Fibroblast of the conjunctiva (primary cell): ENCODE measurements at regions not wholly inside any gene's neighbourhood (a gene's known extent, or its start where the extent isn't known, plus 50 kb on each side); places are given as distances from the start of the nearest gene placed in this dataset.
"Not testable (repeated sequence)": the region's sequence is repeated elsewhere in the genome, so short reads cannot be mapped to it uniquely, and the experiment has no call there.

Experiments
- DNase-seq: peaks from one replicate; pipeline ENCODE4 v3.0.0-alpha.2; 2010; ENCODE audit warnings: low read depth

DNA sequence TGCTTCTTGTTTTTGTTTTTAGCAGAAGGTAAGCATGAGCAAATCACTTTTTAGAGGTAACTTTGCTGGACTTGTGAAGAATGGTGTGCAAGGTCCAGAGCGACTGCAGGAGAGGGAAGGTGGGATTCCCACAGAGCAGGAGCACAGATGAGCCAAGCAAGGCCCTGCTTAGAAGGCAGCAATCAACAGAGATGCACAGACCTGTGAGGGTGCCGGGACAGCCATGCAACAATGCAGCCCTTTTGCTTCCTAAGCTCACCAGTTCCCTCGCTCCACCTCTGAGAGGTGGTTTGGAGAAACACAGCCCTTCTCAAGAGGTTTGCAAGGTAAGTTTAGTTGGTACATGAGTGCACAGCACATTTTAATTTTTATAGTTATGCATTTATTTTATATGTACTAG, 85.1 kb upstream of the FBXO28 start:
- not testable (repeated sequence) for DNase-seq

DNA sequence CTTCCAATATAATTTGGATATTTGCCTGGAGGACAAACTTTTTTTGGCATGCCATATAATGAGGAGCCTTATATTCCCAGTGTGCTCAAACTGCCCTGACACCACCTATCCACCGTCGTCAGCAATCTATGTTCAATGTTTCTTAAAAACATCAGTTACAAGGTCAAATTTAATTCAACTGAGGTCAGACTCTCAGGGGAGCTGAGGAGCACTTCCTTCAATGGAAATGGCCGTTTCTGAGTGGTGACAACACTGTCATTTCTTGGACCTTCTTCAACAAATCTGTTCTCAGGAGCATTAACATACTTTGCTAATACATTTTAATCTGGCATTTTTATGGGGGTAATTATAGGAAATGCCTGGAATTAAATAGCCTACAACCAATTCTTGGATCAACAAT, 90.8 kb upstream of the FBXO28 start:
- not testable (repeated sequence) for DNase-seq

DNA sequence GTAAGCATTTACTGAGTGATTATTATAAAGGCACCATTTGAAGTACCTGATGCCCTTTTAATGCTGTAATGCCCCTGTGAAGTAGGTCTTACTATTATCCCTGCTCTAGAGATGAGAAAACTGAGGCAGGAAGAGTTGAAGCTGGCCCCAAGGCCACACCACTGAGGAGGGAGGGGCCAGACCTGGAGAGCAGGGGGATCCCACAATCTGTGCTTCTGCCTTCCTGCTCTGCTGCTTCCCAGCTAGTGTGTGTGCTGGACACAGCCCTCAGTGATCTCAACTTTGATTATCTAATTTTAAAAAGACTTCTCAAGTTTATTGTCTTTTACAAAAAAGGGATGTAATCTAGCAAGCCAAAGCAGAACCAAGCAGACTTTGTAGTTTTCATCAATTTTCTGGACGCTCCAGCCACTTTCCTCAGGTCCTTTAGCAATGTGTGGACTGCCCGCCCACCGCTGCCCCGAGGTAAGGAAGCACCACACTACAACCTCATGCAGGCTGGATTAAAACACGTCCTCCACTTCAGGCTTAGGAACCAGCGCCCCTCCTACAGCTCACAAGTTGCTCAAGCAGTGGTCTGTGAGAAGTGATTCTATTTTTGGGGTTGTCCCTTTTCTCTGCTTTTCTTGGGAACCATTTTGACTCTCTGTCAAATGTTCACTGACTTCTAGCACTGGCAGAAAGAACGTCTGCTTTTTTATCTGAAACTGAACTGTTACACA, 91.5 kb upstream of the FBXO28 start:
- not testable (repeated sequence) for DNase-seq

DNA sequence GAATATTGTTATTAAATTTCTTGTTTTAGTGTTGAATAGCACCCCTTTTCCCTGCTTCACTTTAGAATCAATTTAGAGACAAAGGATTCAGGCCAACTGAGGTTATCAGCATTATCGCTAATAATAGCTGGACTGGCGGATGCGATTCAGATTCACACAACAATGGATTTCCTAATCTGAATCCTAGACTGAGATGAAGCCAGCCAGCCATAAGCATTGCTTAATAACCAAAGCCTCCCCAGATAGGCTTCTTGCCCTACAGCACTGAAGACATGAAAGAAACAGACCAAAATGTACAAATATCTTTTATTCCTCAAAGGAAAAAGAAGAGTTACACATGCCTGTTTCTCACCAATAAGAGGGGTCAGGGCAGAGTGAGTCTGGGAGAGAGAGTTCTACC, 94.0 kb upstream of the FBXO28 start:
- DNase-seq, result not testable (repeated sequence)

DNA sequence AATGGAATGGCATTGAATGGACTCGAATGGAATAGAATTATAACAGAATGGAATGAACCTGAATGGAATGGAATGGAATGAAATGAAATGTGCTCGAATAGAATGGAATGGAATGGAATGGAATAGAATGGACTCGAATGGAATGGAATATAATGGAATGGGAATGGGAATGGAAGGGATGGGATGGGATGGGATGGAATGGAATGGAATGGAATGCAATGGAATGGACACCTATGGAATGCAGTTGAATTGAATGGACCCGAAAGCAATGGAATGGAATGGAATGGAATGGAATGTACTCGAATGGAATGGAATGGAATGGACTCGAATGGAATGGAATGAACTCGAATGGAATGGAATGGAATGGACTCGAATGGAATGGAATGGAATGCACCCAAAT, 98.1 kb upstream of the FBXO28 start:
- DNase-seq, result not testable (repeated sequence)

DNA sequence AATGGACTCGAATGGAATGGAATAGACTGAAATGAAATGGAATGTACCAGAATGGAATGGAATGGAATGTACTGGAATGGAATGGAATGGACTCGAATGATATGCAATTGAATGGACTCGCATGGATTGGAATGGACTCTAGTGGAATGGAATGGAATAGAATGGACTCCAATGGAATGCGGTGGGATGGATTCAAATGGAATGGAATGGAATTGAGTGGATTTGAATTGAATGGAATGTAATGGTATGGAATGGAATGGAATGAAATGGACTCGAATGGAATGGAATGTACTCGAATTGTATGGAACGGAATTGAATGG, 99.6 kb upstream of the FBXO28 start:
- no peak for DNase-seq

DNA sequence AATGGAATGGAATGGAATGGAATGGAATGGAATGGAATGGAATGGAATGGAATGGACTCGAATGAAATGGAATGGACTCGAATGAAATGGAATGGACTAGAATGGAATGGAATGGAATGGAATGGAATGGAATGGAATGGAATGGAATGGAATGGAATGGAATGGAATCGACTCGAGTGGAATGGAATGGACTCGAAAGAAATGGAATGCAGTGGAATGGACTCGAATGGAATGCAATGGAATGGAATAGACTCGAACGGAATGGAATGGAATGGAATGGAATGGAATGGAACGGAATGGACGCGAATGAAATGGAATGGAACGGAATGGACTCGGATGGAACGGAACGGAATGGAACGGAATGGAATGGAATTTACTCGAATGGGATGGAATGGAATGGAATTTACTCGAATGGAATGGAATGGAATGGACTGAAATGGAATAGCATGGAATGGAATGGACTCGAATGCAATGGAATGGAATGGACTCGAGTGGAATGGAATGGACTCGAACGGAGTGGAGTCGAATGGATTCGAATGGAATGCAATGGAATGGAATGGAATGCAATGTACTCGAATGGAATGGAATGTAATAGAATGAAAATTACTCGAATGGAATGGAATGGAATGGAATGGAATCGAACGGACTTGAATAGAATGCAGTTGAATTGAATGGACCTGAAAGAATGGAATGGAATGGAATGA, 100.1 kb upstream of the FBXO28 start:
- DNase-seq, result not testable (repeated sequence)

DNA sequence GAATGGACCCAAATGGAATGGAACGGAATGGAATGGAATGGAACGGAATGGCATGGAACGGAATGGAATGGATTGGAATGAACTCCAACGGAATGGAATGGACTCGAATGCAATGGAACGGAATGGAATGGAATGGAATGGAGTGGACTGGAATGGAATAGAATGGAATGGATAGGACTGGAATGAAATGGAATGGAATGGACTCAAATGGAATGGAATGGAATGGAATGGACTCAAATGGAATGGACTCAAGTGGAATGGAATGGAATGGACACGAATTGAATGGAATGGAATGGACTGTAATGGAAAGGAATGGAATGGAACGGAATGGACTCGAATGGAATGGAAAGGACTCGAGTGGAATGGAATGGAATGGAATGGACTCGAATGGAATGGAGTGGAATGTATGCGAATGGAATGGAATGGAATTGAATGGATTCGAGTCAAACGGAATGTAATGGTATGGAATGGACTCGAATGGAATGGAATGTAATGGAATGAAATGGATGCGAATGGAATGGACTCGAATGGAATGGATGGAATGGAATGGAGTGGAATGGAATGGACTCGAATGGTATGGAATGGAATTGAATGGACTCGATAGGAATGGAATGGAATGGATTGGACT, 101.0 kb upstream of the FBXO28 start:
- DNase-seq, result not testable (repeated sequence)

DNA sequence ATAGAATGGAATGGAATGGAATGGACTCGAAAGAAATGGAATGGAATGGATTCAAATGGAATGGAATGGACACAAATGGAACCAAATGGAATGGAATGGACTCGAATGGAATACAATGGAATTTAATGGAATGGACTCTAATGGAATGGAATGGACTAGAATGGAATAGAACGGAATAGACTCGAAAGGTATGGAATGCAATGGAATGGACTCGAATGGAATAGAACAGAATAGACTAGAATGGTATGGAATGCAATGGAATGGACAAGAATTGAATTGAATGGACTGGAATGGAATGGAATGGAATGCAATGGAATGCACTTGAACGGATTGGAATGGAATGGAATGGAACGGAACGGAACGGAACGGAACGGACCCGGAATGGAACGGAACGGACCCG, 101.7 kb upstream of the FBXO28 start:
- DNase-seq, result not testable (repeated sequence)

DNA sequence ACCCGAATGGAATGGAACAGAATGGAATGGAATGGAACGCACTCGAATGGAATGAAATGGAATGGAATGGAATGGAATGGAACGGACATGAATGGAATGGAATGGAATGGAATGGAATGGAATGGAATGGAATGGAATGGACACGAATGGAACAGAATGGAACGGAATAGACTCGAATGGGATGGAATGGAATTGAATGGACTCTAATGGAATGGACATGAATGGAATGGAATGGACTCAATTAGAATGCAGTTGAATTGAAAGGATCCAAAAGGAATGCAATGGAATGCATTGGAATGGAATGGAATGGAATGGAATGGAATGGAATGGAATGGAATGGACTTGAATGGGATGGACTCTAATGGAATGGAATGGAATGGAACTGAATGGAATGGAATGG, 102.2 kb upstream of the FBXO28 start:
- DNase-seq, result not testable (repeated sequence)

DNA sequence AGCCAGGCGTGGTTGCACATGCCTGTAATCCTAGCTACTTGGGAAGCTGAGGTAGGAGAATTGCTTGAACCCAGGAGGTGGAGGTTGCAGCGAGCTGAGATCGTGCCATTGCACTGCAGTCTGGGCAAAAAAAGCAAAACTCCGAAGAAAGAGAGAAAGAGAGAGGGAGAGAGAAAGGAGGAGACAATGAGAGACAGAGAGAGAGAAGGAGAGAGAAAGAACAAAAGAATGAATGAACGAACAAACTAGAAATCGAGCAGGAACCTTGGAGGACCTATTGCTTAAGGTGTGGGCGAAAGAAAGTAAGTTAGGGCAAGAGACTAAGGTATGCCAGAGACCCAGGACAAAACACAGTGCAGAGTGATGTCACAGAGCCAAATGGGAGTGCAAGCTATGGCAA, 102.8 kb upstream of the FBXO28 start:
- not testable (repeated sequence) for DNase-seq

DNA sequence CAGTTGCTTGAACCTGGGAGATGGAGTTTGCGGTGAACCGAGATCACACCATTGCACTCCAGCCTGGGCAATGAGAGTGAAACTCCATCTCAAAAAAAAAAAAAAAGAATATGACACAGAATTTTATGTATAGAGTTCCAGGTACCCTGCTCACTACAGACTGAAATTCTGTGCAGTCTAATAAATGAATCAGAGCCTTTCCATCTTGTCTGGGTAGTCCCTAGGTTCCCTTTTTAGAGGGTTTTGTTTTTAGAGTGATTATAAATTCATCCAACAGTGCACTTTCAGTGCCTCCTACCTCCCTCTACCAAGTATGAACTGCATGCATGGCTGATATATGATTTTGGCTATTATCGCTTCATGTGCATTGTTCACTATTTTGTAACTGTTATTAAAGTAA, 107.9 kb upstream of the FBXO28 start:
- DNase-seq, result not testable (repeated sequence)

DNA sequence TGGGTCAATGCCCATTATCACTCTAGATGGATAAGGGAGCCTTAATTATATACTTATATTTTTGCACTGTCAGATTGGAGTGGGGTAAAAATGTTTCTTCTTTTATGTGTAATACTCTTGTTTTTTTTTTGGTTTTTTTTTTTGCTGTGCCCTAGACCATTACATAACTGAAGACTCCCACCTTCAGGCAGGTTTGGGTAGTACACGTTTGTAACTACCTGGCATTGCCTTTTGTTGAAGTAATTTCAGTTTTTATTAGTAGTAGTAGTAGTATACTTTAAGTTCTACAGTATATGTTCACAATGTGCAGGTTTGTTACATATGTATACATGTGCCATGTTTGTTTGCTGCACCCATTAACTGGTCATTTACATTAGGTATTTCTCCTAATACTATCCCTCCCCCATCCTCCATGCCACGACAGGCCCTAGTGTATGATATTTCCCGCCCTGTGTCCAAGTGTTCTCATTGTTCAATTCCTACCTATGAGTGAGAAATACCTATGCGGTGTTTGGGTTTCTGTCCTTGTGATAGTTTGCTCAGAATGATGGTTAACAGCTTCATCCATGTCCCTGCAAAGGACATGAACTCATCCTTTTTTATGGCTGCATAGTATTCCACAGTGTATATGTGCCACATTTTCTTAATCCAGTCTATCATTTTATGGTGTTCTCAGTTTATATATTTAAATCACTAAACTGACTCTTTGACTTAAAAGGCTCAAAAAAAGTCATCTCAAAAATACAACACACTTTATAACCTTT, 109.2 kb upstream of the FBXO28 start:
- DNase-seq, result not testable (repeated sequence)

DNA sequence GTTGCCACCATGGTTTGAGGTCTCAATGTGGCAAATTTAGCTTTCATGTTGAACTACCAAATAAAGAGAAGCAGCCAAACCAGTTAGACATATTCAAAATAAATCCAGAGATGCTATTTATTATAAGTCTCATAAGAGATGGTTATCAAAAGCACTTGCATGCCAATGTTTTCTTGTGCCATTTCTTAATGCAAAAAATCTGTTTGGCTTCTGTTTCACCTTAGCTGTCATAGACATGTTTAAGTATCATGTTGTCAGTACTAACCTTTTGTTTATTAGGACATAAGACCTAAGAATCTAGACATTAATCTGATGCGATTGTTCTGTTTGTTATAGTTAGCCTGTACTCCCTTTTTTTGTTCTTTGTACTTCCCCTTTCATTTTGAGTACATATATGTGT, 110.0 kb upstream of the FBXO28 start:
- DNase-seq, result not testable (repeated sequence)

DNA sequence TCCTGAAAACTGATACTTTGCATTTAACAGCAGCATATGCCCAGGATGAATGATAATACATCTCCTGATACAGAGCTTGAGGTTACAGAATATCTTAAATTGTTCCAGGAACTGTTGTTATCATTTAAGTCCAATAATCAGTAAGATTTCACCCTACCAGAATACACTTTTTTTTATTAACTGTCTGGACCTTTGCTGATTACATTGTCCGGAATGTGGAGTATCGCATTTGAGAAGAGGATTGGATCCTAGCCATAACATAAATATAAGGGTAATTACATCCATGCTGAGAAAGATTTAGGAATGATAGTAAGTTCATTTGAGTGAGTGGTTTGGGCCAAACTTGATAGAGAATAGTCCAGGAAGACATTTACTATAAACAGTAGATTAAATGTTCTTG, 112.2 kb upstream of the FBXO28 start:
- not testable (repeated sequence) for DNase-seq

DNA sequence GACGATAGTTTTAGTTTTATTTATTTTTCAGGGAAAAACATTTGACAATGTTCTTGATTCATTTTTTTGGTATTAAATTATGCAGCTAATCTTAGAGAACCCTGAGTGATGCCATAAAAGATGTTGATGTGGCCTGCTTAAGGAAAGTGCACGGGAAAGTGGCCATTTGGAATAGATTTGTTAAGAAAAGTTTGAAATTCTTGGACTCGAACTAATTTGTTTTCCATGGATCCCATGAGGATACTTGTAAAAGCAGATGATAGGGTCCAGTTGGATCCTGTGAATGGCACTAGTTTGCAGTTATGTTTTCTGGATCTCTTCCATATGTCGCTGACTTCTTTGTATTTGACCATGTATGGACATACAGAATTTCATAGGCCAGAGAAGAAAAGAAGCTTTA, 114.2 kb upstream of the FBXO28 start:
- not testable (repeated sequence) for DNase-seq

DNA sequence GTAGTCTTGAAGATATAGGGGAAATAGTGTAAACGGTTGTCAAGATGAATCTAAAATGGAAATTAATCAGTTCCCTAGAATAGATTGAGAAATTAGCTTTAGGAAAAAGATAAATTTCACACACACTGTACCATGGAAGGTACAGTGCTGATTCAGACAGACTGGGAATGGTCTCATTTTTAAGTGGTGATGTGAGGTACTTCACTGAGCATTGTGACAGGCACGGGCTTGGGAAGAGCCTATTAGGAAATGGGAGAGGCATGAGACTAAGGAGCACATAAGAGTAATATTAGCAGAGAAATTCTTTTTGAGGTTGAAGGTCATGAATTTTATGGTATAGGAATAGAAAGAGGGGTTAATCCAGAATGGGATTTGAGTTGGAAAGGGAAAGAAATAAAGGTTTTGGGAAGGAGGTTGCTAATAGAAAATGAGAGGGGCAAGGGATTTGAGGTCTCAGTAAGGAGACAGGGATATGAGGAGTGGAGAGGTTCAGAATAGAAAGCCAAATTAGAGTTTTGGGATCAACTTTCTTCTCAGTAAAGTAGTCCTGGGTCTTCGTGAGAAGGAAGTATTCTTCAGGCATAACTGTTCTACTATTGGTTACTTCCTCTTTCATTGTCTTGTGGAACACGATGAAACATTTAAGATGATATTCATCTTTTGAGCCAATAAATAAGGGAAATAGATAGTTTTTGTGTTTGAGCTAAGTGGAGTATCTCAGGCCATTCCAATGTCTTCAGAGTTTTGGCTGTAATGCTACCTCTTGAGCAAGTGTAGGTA, 115.0 kb upstream of the FBXO28 start:
- DNase-seq, result not testable (repeated sequence)

DNA sequence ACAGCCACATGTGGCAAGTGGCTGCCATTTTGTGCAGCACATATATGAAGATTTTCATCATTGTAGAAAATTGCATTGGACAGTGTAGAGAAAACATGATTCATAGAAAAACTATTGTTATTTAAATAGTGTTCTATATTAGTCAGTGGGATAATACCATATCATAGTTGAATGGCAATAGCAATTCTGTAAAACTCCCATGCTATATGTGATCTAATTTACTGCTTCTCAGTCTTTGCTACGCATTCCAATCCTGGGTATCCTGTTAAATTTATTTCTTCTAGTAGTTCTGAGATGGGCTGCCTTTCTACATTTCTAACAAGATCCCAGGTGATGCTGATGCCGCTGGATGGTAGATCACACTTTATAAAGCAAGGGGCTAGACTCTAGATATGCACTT, 117.5 kb upstream of the FBXO28 start:
- DNase-seq, result not testable (repeated sequence)

DNA sequence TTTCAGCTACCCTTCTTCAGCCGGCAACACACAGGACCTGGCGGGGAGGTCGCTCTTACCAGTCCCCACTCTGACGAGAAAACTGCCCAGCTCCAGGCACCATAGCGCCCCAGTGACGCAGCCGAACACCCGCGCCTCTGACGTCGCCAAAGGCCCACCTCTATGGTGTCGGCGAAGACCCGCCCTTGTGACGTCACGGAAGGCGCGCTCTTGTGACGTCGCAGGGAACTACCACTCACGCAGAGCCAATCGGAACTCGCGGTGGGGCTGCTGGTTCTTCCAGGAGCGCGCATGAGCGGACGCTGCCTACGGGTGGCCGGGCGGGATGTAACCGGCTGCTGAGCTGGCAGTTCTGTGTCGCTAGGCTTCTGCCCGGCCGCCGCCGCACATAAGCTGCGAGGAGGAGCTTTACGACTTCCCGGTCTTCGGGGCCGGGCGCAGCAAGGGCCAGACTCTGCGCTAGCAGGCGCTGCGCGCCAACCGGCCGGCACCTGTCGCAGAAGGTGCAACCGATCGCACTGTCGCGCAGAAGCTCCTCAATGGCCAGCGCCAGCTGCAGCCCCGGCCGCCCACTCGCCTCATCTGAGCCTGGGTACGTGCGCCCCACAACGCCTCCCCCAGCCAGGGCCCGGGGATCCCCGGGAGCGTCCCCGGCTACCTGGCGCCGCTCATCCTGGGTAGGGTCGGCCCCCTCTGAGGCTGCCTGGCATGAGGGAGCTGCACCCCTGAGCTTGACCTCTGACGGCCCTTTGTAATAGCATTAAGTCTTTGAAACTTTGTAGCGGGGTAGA, 121.3 kb upstream of the FBXO28 start:
- peak; percentile 98 for DNase-seq

DNA sequence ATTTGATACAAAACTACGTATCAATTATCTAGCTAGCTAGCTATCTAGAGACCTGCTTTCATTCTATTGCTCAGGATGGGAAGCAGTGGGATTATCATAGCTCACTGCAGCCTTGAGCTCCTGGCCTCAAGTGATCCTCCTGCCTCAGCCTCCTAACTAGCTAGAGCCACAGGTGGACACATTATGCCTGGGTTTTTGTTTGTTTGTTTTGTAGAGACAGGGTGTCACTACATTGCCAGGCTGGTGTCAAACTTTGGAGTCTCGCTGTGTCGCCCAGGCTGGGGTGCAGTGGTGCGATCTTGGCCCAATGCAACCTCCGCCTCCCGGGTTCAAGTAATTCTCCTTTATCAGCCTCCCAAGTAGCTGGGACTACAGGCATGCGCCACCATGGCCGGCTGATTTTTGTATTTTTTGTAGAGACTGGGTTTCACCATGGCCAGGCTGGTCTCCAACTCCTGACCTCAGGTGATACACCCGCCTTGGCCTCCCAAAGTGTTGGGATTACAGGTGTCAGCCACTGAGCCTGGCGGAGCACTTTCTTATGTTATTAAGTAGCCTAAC, 122.5 kb upstream of the FBXO28 start:
- DNase-seq, result not testable (repeated sequence)

DNA sequence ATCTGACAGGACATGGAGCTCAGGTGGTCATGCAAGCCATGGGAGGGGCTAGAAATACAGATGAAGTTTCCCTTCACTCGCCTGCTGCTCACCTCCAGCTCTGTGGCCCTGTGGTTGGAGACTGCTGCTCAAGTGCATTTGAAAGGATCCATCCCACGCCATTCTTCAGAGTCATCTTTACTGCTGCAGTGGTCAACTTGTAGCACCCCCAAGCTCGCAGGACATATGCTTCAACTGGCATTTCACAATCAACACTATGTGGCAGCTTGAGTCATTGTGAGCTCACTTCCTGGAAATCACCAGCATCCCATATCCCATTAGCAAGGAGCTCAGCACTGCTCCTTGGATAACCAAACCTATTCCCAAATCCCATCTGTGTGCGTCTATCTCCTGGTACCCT, 116.2 kb upstream of the TP53BP2 start:
- peak; percentile 1 for DNase-seq
